AG10803 (cell line): ENCODE measurements at regions not wholly inside any gene's neighbourhood (a gene's known extent, or its start where the extent isn't known, plus 50 kb on each side); places are given as distances from the start of the nearest gene placed in this dataset.

Experiments
- DNase-seq: peaks from one replicate; pipeline ENCODE4 v3.0.0; 2010; ENCODE audit warnings: low read depth
- H3K4me3 ChIP-seq: 2 replicates; pipeline ENCODE4 v1.5.1; 2011; ENCODE audit warnings: mild to moderate bottlenecking, low read length, control low read depth
- TF ChIP-seq, protein P1 (sequence below): conservative IDR thresholded peaks from 2 replicates; pipeline ENCODE4 v1.5.1; 2011; ENCODE audit warnings: mild to moderate bottlenecking, low read length, control low read depth, inconsistent platforms

DNA sequence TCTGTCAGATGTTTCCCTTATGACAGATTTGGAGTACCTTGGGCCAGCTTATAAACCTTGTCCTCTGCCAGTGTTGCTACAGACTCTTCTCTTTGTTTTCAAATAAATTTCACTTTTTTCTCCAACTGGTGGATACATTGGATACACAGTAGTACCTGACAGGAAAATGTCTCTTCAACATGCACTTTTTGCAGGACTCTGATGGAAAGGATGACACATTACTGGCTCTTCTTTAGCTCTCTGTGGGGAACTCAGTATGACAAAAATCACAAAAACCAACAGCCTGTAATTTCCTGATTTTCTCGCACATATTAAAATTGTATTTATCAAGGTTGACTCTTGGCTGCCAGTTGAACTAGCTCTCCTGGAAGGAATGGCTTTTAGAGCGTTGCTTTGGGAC, 61.3 kb upstream of the GIMD1 start:
- TF ChIP-seq, protein P1, sequence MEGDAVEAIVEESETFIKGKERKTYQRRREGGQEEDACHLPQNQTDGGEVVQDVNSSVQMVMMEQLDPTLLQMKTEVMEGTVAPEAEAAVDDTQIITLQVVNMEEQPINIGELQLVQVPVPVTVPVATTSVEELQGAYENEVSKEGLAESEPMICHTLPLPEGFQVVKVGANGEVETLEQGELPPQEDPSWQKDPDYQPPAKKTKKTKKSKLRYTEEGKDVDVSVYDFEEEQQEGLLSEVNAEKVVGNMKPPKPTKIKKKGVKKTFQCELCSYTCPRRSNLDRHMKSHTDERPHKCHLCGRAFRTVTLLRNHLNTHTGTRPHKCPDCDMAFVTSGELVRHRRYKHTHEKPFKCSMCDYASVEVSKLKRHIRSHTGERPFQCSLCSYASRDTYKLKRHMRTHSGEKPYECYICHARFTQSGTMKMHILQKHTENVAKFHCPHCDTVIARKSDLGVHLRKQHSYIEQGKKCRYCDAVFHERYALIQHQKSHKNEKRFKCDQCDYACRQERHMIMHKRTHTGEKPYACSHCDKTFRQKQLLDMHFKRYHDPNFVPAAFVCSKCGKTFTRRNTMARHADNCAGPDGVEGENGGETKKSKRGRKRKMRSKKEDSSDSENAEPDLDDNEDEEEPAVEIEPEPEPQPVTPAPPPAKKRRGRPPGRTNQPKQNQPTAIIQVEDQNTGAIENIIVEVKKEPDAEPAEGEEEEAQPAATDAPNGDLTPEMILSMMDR, result no peak
- H3K4me3 ChIP-seq, result no peak overlapping the region
- DNase-seq, result no peak

DNA sequence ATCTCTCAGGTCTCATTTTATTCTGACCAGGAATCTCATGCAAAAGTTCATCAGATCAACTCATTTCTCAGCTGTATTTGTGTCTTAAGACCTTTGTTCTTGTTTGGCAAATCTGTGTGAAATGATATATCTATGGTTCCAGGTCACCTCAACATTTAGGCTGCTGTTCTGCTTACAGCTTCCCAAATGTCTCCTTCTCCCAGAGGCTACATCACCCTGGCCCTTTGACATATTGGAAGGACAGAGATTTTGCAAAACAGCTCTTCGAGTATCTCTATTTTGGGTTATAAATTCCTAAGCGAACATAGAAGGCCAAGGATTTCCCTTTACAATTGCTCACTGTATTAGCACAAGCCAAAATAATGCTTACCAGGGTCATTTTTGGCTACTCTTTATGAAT, 57.5 kb upstream of the GIMD1 start:
- TF ChIP-seq, protein P1, result no peak
- no peak overlapping the region for H3K4me3 ChIP-seq
- no peak for DNase-seq

DNA sequence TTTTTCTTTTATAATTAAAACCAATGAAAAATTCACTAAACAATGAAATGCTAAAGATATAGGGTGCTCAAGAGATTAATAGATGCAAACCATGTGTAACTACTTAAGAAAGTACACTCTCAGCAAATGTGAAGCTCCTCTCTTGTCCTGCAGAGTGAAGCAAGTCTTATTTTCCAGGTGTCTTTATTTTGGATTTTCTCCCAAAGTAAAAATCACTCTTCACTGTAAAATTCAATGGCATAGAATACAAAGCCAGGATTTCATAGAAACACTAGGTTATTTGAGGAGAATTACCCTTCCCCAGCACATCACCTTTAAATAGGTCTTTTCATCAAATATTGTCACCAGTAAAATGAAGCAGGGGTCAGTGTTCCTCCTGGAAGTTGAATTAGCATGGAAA, 57.0 kb upstream of the GIMD1 start:
- no peak for DNase-seq
- TF ChIP-seq, protein P1, result no peak
- H3K4me3 ChIP-seq, result no peak overlapping the region

DNA sequence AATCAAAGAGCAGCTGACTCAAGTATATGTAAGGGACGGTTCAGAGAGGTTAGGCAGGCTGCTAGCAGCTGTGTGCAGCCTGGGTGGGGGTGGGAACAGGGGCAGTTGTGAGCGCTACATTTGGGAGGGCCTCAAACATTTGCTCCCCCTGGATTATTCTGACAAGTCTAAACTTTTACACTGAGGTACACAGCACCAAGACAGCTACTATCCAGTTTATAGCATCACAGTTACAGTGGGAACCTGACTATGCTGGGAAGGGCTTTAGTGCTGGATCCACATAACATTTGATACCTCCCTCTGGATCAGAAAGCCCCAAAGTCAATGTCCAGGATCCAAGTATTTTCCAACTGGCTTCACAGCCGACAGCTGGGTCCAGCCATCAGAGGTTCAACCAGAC, 55.8 kb upstream of the GIMD1 start:
- DNase-seq, result no peak
- TF ChIP-seq, protein P1, result no peak
- no peak overlapping the region for H3K4me3 ChIP-seq

DNA sequence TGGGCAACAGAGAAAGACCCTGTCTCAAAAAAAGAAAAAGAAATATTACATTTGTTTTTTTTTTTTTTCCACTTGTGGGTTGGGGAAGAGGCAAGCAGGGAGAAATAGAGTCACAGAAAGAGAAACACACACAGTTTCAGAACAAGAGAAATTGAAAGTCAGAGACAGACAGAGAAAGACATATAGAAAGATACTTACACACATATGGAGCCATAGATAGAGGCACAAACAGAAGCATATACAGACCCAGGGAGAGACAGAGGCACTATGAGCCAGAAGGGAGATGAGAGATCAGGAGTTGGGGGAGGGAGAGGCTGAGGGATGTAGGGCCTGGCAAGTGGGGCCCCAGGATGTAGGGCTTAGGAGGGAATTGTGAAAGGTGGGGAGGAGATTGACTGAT, 55.2 kb upstream of the GIMD1 start:
- TF ChIP-seq, protein P1, result no peak
- DNase-seq, result no peak
- no peak overlapping the region for H3K4me3 ChIP-seq

DNA sequence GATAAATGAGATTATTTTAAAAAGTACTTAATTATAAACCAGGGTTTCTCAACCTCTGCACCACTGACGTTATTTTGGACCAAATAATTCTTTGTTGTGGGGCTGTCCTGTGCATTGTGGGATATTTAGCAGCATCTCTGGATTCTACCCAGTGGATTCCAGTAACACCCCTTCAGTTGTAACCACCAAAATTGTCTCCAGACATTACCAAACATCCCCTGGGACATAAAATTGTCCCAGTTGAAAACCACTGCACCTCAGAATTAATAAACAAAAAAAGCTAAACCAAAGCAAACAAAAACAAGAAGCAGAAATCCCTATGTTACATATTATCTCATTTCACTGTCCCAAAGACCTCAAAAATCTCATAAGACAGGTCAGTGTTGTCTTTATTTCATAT, 54.2 kb upstream of the GIMD1 start:
- TF ChIP-seq, protein P1, result no peak
- no peak overlapping the region for H3K4me3 ChIP-seq
- peak; percentile 95 for DNase-seq

DNA sequence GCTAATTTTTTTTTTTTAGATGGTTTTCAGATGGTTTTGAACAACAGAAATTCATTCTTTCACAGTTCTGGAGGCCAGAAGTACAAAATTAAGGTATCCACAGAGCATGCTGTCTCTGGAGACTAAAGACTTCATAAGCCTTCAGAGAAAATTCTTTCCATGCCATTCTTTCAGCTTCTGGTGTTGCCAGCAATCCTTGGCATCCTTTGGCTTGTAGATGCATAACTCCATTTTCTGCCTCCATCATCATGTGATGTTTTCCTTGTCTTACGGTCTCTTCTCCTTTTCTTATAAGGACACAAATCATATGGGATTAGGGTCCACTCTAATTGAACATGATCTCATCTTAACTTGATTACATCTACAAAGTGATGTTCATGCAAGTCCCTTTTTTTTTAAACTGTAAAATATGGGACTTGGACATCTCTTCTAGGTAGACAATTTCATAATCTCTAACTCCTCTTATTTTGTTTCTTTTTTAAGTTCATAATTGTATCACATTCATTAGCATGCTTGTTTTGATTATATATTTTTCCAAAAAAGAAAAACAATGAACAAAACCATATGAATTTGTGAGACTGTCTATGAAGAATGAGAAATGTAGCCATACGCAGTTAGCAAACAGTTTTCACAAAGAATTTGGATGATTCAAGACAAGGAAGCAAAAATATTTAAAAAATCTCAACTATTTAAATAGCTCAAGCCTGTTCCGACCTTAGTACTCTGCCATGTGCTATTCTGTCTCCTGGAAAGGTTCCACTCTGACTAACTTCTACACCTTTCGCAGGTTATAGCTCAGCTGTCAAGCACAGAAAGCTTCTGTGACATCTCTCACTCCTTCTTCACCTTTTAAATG, 53.1 kb upstream of the GIMD1 start:
- peak; percentile 96 for DNase-seq
- TF ChIP-seq, protein P1, result no peak
- H3K4me3 ChIP-seq, result no peak overlapping the region
